ENCODE measurements at regions not wholly inside any gene's neighbourhood (a gene's known extent, or its start where the extent isn't known, plus 50 kb on each side); places are given as distances from the start of the nearest gene placed in this dataset.

DNA sequence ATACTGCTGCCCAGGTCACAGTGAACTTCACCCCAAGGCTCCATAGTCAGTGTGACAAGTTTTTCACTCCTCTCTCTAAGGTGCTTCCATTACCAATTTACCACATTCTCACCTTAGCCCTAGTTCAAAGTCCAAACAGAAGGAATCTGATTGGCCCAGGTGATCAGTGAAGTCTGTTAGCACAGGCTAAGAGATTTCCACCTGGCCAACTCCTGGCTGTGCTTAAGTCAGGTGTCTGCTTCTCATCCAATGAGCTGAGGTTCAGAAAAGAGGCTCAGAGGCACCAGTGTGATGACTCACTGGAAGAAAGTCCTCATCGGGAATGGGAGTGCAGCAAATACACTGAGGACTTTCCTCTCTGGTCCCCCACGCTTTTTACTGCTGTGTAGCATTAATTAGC, 164.4 kb upstream of the MGAT5 start:
- TF ChIP-seq, protein P1, sequence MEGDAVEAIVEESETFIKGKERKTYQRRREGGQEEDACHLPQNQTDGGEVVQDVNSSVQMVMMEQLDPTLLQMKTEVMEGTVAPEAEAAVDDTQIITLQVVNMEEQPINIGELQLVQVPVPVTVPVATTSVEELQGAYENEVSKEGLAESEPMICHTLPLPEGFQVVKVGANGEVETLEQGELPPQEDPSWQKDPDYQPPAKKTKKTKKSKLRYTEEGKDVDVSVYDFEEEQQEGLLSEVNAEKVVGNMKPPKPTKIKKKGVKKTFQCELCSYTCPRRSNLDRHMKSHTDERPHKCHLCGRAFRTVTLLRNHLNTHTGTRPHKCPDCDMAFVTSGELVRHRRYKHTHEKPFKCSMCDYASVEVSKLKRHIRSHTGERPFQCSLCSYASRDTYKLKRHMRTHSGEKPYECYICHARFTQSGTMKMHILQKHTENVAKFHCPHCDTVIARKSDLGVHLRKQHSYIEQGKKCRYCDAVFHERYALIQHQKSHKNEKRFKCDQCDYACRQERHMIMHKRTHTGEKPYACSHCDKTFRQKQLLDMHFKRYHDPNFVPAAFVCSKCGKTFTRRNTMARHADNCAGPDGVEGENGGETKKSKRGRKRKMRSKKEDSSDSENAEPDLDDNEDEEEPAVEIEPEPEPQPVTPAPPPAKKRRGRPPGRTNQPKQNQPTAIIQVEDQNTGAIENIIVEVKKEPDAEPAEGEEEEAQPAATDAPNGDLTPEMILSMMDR (IDR thresholded peaks at IDR 0.05): no peak
- TF ChIP-seq POLR2A (IDR thresholded peaks at IDR 0.05): no peak

Measured in right lobe of liver (tissue), 4 donors.